ENCODE measurements at regions not wholly inside any gene's neighbourhood (a gene's known extent, or its start where the extent isn't known, plus 50 kb on each side); places are given as distances from the start of the nearest gene placed in this dataset.

DNA sequence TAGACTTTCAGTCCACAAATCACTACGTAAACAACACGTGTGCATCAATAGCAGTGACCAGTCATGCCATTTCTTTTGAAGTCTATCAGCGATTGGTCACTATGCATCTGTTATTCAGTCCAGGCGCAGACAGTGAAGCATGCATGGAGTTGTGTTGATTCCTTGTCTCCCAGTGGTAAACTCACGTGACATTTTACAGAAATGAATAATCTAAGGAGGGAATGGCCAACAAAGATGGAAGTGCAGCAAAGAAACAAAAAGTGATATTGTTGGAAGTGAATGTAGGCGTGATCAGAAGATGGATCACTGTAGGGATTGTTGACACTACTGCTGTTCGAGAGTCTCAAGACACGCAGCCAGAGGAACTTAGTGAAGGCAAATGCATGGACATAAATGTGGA lies 317.8 kb upstream of the MGAT5 start:
- Histone ChIP-seq H3K27ac (ENCODE audit: low read depth, low read length, poor library complexity, severe bottlenecking) (no peak overlapping the region), H3K4me3 (ENCODE audit: low read depth, low read length, poor library complexity, severe bottlenecking) (no peak overlapping the region), H3K9me3 (ENCODE audit: low read length) (no peaks in the 10 kb centered on the region), H4K20me1 (ENCODE audit: insufficient read depth, low read length) (no peaks in the 10 kb centered on the region), H3K9me2 (ENCODE audit: insufficient read depth, low read length) (no peaks in the 10 kb centered on the region), H3K36me3 (ENCODE audit: insufficient read depth, low read length) (no peaks in the 10 kb centered on the region), H3K79me2 (ENCODE audit: insufficient read depth, low read depth, low read length) (no peaks in the 10 kb centered on the region), H3K4me2 (ENCODE audit: low read length) (no peak overlapping the region), H3K4me1 (ENCODE audit: insufficient read depth, low read length, poor library complexity, severe bottlenecking) (no peaks in the 10 kb centered on the region), H2AFZ (ENCODE audit: low read length) (no peak overlapping the region)
- POLR2A ChIA-PET: no interaction called here
- CTCF ChIA-PET (ENCODE audit: unreplicated experiment): no interaction called here
- intact Hi-C loops (cut with micrococcal nuclease; ENCODE audit: unreplicated experiment): no loop called here
- BruUV-seq (replicated peaks): no TSS peak
- DNase-seq (ENCODE audit: low spot score): no peak
- TF ChIP-seq EZH2phosphoT487 (IDR thresholded peaks at IDR 0.05; ENCODE audit: borderline replicate concordance, low read depth, low read length): no peak
- TF ChIP-seq, protein P1, sequence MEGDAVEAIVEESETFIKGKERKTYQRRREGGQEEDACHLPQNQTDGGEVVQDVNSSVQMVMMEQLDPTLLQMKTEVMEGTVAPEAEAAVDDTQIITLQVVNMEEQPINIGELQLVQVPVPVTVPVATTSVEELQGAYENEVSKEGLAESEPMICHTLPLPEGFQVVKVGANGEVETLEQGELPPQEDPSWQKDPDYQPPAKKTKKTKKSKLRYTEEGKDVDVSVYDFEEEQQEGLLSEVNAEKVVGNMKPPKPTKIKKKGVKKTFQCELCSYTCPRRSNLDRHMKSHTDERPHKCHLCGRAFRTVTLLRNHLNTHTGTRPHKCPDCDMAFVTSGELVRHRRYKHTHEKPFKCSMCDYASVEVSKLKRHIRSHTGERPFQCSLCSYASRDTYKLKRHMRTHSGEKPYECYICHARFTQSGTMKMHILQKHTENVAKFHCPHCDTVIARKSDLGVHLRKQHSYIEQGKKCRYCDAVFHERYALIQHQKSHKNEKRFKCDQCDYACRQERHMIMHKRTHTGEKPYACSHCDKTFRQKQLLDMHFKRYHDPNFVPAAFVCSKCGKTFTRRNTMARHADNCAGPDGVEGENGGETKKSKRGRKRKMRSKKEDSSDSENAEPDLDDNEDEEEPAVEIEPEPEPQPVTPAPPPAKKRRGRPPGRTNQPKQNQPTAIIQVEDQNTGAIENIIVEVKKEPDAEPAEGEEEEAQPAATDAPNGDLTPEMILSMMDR (conservative IDR thresholded peaks at IDR 0.05; ENCODE audit: low read length): no peak

- DNase-seq (ENCODE audit: low spot score): no peak
- no peaks in the 10 kb centered on the region for H3K79me2 ChIP-seq (ENCODE audit: insufficient read depth, low read depth, low read length)
- no peak overlapping the region for H3K4me3 ChIP-seq (ENCODE audit: low read depth, low read length, poor library complexity, severe bottlenecking)
- ChIA-PET CTCF (ENCODE audit: unreplicated experiment) (no interaction called here), POLR2A (interaction anchor here (0.7 kb wide), 2 partner anchors 11 to 37 kb away, joined by 3 read pairs; no protein-coding TSS in a partner anchor)
- H4K20me1 ChIP-seq (ENCODE audit: insufficient read depth, low read length): no peaks in the 10 kb centered on the region
- intact Hi-C loops (cut with micrococcal nuclease; ENCODE audit: unreplicated experiment): no loop called here
- H2AFZ ChIP-seq (ENCODE audit: low read length): no peak overlapping the region
- TF ChIP-seq, protein P1 (conservative IDR thresholded peaks at IDR 0.05; ENCODE audit: low read length): no peak
- TF ChIP-seq EZH2phosphoT487 (IDR thresholded peaks at IDR 0.05; ENCODE audit: borderline replicate concordance, low read depth, low read length): no peak
- H3K4me2 ChIP-seq (ENCODE audit: low read length): no peak overlapping the region
- no peaks in the 10 kb centered on the region for H3K4me1 ChIP-seq (ENCODE audit: insufficient read depth, low read length, poor library complexity, severe bottlenecking)
- BruUV-seq (replicated peaks): no TSS peak
- no peaks in the 10 kb centered on the region for H3K36me3 ChIP-seq (ENCODE audit: insufficient read depth, low read length)
- H3K27ac ChIP-seq (ENCODE audit: low read depth, low read length, poor library complexity, severe bottlenecking): no peak overlapping the region
- H3K9me3 ChIP-seq (ENCODE audit: low read length): no peaks in the 10 kb centered on the region
- H3K9me2 ChIP-seq (ENCODE audit: insufficient read depth, low read length): no peaks in the 10 kb centered on the region
Observed at GRCh38 chr2:133936601-133937000, 317.3 kb upstream of the MGAT5 start.

- CTCF ChIA-PET (ENCODE audit: unreplicated experiment): no interaction called here
- H3K9me2 ChIP-seq (ENCODE audit: insufficient read depth, low read length): no peaks in the 10 kb centered on the region
Observed at GRCh38 chr2:133937669-133938068, 316.2 kb upstream of the MGAT5 start.

More at GRCh38 chr2:133937669-133938068, 316.2 kb upstream of the MGAT5 start:
- POLR2A ChIA-PET: no interaction called here
- H3K36me3 ChIP-seq (ENCODE audit: insufficient read depth, low read length): no peaks in the 10 kb centered on the region
- no peak overlapping the region for H3K27ac ChIP-seq (ENCODE audit: low read depth, low read length, poor library complexity, severe bottlenecking)
- H2AFZ ChIP-seq (ENCODE audit: low read length): no peak overlapping the region
- no peaks in the 10 kb centered on the region for H4K20me1 ChIP-seq (ENCODE audit: insufficient read depth, low read length)
- no peak overlapping the region for H3K4me2 ChIP-seq (ENCODE audit: low read length)
- no peak for DNase-seq (ENCODE audit: low spot score)
- BruUV-seq (replicated peaks): no TSS peak
- no peaks in the 10 kb centered on the region for H3K79me2 ChIP-seq (ENCODE audit: insufficient read depth, low read depth, low read length)
- TF ChIP-seq EZH2phosphoT487 (IDR thresholded peaks at IDR 0.05; ENCODE audit: borderline replicate concordance, low read depth, low read length): no peak
- TF ChIP-seq, protein P1 (conservative IDR thresholded peaks at IDR 0.05; ENCODE audit: low read length): no peak
- no peaks in the 10 kb centered on the region for H3K9me3 ChIP-seq (ENCODE audit: low read length)
- intact Hi-C loops (cut with micrococcal nuclease; ENCODE audit: unreplicated experiment): no loop called here
- no peaks in the 10 kb centered on the region for H3K4me1 ChIP-seq (ENCODE audit: insufficient read depth, low read length, poor library complexity, severe bottlenecking)
- no peak overlapping the region for H3K4me3 ChIP-seq (ENCODE audit: low read depth, low read length, poor library complexity, severe bottlenecking)
